Neural cell (in vitro differentiated cells): ENCODE measurements at regions not wholly inside any gene's neighbourhood (a gene's known extent, or its start where the extent isn't known, plus 50 kb on each side); places are given as distances from the start of the nearest gene placed in this dataset.

Experiments
- H2AFZ ChIP-seq: fragments of 200-600, 300-800 bp; sonication (generic), shearing (Covaris generic); 2 replicates; pipeline ENCODE4 v1.6.0; 2014; ENCODE audit warnings: low read depth, mild to moderate bottlenecking, antibody characterized with exemption, low read length, moderate library complexity
- H3F3A ChIP-seq: fragments of 200-600 bp; shearing (Covaris generic); 2 replicates; pipeline ENCODE4 v1.6.1; 2016; ENCODE audit warnings: mild to moderate bottlenecking, moderate library complexity, mixed read lengths, antibody characterized with exemption, low read length; ENCODE audit not compliant: insufficient read depth, poor library complexity, severe bottlenecking
- H3K27ac ChIP-seq: fragments of 200-600, 300-800 bp; sonication (generic), shearing (Covaris generic); 2 replicates; pipeline ENCODE4 v1.5.1; 2014; ENCODE audit warnings: mild to moderate bottlenecking, low read length, moderate library complexity
- H3K27me3 ChIP-seq: fragments of 300-800, 200-600 bp; sonication (generic), shearing (Covaris generic); 2 replicates; pipeline ENCODE4 v1.6.0; 2014; ENCODE audit warnings: mild to moderate bottlenecking, low read depth, low read length, moderate library complexity; ENCODE audit not compliant: insufficient read depth
- H3K36me3 ChIP-seq: fragments of 300-800, 200-600 bp; sonication (generic), shearing (Covaris generic); 2 replicates; pipeline ENCODE4 v1.5.1; 2014; ENCODE audit warnings: mild to moderate bottlenecking, antibody characterized with exemption, low read length, moderate library complexity; ENCODE audit not compliant: insufficient read depth
- H3K4me2 ChIP-seq: fragments of 300-800, 200-600 bp; sonication (generic), shearing (Covaris generic); 2 replicates; pipeline ENCODE4 v1.6.0; 2014; ENCODE audit warnings: mild to moderate bottlenecking, low read length
- H3K4me3 ChIP-seq: fragments of 300-800, 200-600 bp; sonication (generic), shearing (Covaris generic); 2 replicates; pipeline ENCODE4 v1.5.1; 2014; ENCODE audit warnings: mild to moderate bottlenecking, low read length, moderate library complexity
- H3K79me2 ChIP-seq: fragments of 200-600 bp; shearing (Covaris generic); replicated peaks from 2 replicates; pipeline ENCODE4 v1.6.0; 2014; ENCODE audit warnings: mild to moderate bottlenecking, low read length, moderate library complexity; ENCODE audit not compliant: insufficient read depth
- H3K9ac ChIP-seq: fragments of 300-800, 200-600 bp; sonication (generic), shearing (Covaris generic); 2 replicates; pipeline ENCODE4 v1.6.1; 2016; ENCODE audit warnings: mild to moderate bottlenecking, low read length, mixed read lengths
- H3K9me2 ChIP-seq: fragments of 200-600 bp; shearing (Covaris generic); 2 replicates; pipeline ENCODE4 v1.6.1; 2016; ENCODE audit warnings: mild to moderate bottlenecking, low read length, mixed read lengths; ENCODE audit not compliant: insufficient read depth
- H3K9me3 ChIP-seq: fragments of 200-600, 300-800 bp; sonication (generic), shearing (Covaris generic); 2 replicates; pipeline ENCODE4 v1.6.1; 2016; ENCODE audit warnings: mild to moderate bottlenecking, mixed run types, low read length, moderate library complexity, mixed read lengths
- H4K20me1 ChIP-seq: fragments of 200-600 bp; shearing (Covaris generic); 2 replicates; pipeline ENCODE4 v1.6.1; 2016; ENCODE audit warnings: mild to moderate bottlenecking, mixed run types; ENCODE audit not compliant: insufficient read depth
- CTCF ChIP-seq: fragments of 450-650 bp; IDR thresholded peaks from 2 replicates; pipeline ENCODE4 v1.5.1; 2014; ENCODE audit warnings: antibody characterized with exemption, mild to moderate bottlenecking, moderate library complexity; ENCODE audit not compliant: poor library complexity, severe bottlenecking
- EP300 ChIP-seq: fragments of 450-650 bp; conservative IDR thresholded peaks from 2 replicates; pipeline ENCODE4 v1.6.1; 2014; ENCODE audit warnings: antibody characterized with exemption, mild to moderate bottlenecking, moderate library complexity; ENCODE audit not compliant: poor library complexity, severe bottlenecking
- EZH2 ChIP-seq: fragments of 200-600, 300-800 bp; shearing (Covaris generic), sonication (generic); IDR thresholded peaks from 2 replicates; pipeline ENCODE4 v1.6.1; 2014; ENCODE audit warnings: antibody characterized with exemption, low read length, borderline replicate concordance, mild to moderate bottlenecking; ENCODE audit not compliant: insufficient read depth, poor library complexity, severe bottlenecking
- MXI1 ChIP-seq: fragments of 450-650 bp; conservative IDR thresholded peaks from 2 replicates; pipeline ENCODE4 v1.6.1; 2014; ENCODE audit warnings: antibody characterized with exemption, mild to moderate bottlenecking; ENCODE audit not compliant: poor library complexity, severe bottlenecking
- POLR2AphosphoS5 ChIP-seq: IDR thresholded peaks from 2 replicates; pipeline ENCODE4 v1.6.1; 2012
- RAD21 ChIP-seq: fragments of 450-650 bp; conservative IDR thresholded peaks from 2 replicates; pipeline ENCODE4 v1.6.1; 2014; ENCODE audit warnings: antibody characterized with exemption, mild to moderate bottlenecking, moderate library complexity
- REST ChIP-seq: IDR thresholded peaks from 2 replicates; pipeline ENCODE4 v1.6.1; 2012; ENCODE audit warnings: borderline replicate concordance
- SMC3 ChIP-seq: fragments of 450-650 bp; conservative IDR thresholded peaks from 2 replicates; pipeline ENCODE4 v1.6.1; 2014; ENCODE audit warnings: antibody characterized with exemption, mild to moderate bottlenecking, moderate library complexity; ENCODE audit not compliant: poor library complexity
- TAF1 ChIP-seq: IDR thresholded peaks from 2 replicates; pipeline ENCODE4 v1.6.1; 2012; ENCODE audit warnings: low read depth

- Histone ChIP-seq H3K79me2 (no peaks in the 10 kb centered on the region), H2AFZ (no peak overlapping the region), H3K9ac (no peak overlapping the region), H3F3A (no peaks in the 10 kb centered on the region), H3K9me3 (no peaks in the 10 kb centered on the region), H3K9me2 (no peaks in the 10 kb centered on the region), H3K4me2 (no peak overlapping the region), H3K4me3 (no peak overlapping the region), H4K20me1 (no peaks in the 10 kb centered on the region), H3K27me3 (no peaks in the 10 kb centered on the region), H3K27ac (no peak overlapping the region), H3K36me3 (no peaks in the 10 kb centered on the region)
- no peak for TF ChIP-seq CTCF
- no peak for TF ChIP-seq EZH2
- TF ChIP-seq POLR2AphosphoS5 = no peak
- no peak for TF ChIP-seq TAF1
- no peak for TF ChIP-seq RAD21
- TF ChIP-seq MXI1 = no peak
- no peak for TF ChIP-seq EP300
- TF ChIP-seq SMC3 = no peak
- TF ChIP-seq REST = no peak
Measured at GRCh38 chr18:62446511-62446910, 76.3 kb upstream of the ZCCHC2 start.

GRCh38 chr18:62447652-62448051 lies 75.2 kb upstream of the ZCCHC2 start:
- Histone ChIP-seq H3K36me3 (no peaks in the 10 kb centered on the region), H4K20me1 (no peaks in the 10 kb centered on the region), H3K9me3 (no peaks in the 10 kb centered on the region), H3F3A (no peaks in the 10 kb centered on the region), H3K27ac (no peak overlapping the region), H2AFZ (no peak overlapping the region), H3K4me2 (no peak overlapping the region), H3K4me3 (no peak overlapping the region), H3K9me2 (no peaks in the 10 kb centered on the region), H3K79me2 (no peaks in the 10 kb centered on the region), H3K27me3 (no peaks in the 10 kb centered on the region), H3K9ac (no peak overlapping the region)
- TF ChIP-seq REST (no peak), EZH2 (no peak), SMC3 (no peak), CTCF (no peak), MXI1 (no peak), POLR2AphosphoS5 (no peak), EP300 (no peak), TAF1 (no peak), RAD21 (no peak)
